Renal pelvis (tissue), 1 donor: ENCODE measurements at regions not wholly inside any gene's neighbourhood (a gene's known extent, or its start where the extent isn't known, plus 50 kb on each side); places are given as distances from the start of the nearest gene placed in this dataset.

Experiments used
- DNase-seq: peaks from one replicate; pipeline ENCODE4 v3.0.0-alpha.2; 2013

DNA sequence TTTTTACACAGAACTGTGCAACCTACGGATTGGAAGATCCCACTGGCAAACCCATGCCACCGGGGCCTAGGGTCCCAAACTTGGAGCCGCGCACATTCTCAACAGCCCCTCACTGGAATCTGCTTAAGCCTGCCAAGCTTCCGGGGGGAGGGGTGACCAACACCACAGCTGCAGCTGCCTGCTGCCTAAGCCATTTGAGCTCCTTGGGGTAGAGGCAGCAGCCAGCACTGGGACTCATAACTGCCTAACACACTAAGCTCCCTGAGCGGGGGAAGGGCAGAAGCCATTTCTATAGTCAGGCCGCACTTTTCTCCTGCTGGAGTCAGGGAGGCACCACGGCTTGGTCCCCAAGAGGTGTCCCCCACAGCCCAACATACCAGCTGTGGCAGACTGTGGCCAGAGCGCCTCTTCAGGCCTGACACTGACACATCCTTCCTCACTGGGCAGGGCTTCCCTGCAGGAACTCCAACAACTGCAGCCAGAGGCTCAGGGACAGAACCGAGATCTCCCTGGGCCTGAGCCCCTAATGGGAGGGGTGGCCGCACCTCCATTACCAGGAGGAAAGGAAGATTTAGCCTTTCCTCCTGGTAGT is 270.3 kb upstream of the ECI2 start:
- DNase-seq: no peak

DNA sequence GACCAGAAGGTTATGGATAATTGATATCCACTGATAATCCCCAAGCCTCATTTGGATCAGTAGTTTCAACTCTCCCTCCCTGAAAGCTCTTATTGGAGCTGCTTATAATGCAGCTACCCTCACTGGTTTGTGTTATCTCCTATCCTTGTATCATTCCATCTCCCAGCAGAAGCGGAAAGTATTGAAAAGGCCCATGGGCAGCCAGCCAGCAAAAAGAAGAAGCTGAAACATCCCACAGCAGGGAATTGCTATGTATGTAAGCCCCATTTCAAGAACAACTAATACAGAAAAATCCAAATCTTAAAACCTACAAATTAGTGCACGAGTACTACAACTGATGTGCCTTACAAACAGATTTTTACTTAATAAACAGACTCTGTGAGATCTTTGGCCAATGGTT is 269.0 kb upstream of the ECI2 start:
- DNase-seq: no peak

DNA sequence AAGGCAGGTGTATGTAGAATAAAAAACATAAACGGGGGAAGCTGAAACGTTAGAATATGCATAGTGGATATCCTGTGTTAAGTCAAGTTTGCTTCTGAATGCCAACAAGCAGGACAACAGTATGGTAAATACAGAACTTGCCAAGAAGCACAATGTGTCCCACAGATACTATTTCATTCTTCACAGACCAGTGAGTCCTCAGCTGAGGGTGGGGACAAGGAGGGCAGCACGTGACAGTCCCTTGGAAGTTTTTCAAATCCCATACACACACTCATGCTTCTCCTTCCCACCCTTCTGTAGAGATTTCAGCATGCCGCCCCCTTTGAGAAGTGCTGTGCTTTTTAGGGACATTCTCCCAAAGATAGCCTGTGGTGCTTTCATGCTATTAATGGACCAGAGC is 268.5 kb upstream of the ECI2 start:
- peak; percentile 17 for DNase-seq

DNA sequence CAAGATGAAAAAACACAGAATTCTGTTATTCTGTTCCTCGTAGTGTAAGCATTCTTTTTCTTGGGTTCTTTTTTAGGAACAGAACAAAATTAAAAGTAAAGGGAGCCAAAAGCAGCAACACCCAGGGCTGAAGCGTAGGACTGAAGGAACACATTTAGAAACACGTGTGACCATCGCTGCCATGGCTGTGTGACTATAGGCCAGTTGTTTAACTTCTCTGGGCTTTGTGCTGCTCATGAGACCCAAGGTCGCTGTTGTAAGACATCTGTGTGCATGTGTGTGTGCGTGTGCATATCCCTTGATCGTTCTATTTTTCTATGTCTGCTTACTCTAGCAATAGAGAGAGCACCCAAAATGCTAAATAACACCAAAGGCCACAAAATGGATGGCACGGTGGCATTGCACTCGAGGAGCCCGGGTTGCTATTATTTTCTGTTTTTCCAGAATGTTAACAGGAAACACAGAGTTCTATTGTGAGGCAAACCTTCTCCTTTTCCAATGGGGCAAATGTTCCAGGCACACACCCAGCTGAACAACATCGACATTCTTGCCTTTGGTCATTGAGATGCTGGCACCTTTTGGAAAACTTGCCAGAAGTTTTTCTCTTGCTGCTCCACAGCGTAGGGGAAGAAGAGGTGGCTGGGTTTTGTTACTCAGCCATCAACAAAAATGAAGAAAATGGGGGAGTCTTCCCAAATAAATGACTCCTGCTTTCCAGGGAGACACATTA is 267.8 kb upstream of the ECI2 start:
- DNase-seq: no peak

DNA sequence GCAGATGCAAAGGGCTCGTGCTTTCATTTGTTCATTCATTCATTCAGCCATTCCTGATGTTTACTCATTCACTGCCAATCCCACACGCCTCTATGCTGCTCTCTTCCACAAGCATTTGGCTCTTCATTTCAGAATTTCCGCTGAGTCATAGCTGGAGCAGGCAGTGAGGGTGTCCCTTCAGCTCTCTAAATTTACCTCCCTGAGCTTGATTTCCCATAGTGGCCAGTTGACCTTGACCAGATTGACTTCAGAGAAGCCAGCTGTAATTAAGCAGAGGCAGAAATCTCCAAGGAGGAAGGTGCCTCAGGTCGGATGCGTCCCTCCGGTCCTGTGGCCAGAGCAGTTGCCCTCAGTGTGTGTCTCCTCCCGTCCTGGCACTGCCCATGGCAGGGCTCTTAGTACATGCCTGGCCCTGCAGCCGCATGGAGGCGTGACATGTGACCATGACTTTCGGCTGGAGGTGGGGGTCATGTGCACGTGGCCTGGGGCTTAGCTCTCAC is 267.2 kb upstream of the ECI2 start:
- DNase-seq: no peak

DNA sequence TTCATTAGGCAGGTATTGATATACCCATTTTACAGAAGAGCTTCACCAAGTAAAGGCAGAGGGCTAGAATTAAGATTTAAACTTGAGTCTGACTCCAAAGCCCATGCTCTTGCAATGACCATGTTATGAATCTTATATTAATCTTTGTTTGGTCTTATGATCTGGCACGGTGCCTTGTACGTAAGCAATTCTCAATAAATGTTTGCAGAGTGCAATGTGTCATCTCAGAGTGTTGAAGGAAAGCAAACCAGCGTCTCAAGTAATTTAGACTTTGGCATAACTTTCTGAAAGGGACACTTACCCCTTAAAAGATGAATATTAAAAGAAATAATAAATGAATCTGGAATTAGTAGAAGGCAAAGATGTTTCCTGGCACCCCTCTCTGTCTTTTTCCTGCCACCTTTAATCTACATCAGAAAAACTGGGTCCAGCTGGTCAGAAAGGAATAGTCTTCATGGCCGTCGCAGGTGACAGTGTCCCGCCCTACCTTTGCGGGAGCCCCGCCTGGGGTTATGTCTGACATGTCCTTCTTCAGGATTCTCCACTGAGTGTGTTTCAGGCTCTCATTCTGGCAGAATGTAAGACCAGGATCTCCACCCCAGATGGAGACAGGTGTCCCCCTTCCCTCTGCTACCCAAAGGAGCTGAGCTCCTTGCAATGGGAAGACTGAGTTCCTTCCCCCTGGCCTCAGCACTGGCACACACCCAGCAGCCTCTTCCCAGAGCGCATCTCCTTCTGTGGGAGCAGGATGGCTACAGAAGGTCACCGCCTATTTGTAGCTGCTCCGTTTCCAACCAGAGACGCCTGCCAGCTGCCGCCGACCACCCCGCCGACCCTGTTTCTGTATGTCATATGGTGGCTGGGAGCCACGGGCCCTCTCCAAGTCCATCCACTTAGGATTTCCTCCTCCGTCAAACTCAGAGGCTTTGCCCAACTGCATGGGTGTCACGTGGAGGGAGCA is 266.3 kb upstream of the ECI2 start:
- DNase-seq: no peak

DNA sequence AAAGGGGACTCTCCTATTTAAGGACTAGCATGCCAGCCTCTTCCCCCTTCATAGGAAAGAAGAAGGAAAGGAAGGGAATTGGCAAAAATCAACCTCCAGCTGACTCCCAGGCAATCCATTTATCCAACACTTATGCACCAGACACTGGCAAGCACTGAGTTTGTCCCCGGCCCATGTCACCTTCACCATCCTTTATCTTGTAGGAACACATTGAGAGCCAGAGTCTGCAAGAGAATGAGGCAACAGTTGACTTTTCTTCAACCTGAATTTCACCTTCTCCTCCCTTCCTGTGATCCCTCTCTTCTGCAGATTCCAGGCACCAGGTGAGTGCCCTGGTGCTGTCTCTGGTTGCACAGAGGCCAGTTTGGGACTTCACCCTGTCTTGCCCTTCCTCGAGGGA is 264.3 kb upstream of the ECI2 start:
- DNase-seq: no peak

DNA sequence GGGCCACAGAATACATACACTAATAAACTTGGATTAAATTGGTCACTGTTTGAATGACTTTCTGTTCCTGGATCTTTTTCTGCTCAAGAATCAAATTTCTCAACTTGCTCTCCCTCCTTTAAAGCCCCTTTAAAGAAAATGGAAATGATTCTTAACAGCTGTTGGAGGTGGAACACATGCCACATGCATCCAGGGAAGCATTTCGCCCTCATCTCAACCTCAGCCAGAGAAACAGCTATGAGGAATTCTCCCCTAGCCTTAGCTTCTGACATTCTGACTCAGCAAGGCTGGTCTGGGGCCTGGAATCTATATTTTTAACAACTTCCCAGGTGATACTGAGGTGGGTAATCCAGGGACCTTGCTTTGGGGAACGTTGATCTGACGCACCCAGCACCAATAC is 263.4 kb upstream of the ECI2 start:
- no peak for DNase-seq

DNA sequence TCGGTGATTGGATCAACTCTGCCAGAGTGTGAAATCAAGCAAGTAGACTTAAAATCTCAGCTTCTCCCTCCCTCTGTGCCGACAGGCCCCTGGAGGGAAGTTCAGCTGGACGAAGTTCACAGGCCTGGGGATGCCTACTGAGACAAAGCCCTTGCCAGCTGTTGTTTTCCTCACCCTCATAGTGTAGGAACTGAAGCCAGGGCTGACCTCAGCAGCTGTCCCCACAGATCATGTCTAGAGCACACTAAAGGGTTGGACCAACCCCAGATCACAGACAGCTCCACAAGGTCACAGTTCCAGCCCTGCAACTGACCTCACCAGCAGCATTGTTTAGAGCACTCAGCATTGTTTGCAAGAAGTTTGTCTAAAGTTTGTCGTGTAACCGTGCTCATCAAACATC is 261.9 kb upstream of the ECI2 start:
- DNase-seq: no peak

DNA sequence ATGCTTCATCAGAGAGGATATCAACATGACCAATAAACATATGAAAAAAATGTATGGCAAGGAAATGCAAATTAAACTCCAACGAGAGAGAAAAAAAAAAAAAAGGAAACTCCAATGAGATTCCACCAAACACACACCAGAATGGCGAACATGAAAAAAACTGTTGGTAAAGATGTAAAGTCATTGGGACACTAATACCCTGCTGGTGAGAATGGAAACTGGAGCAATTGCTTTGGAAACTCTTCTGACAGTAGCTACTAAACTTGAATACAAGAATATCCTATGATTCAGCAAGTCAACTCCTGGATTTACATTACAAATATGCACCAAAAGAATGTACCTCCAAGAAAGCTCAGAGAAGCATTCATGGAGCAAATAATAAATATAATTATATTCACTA is 260.7 kb upstream of the ECI2 start:
- DNase-seq: no peak

DNA sequence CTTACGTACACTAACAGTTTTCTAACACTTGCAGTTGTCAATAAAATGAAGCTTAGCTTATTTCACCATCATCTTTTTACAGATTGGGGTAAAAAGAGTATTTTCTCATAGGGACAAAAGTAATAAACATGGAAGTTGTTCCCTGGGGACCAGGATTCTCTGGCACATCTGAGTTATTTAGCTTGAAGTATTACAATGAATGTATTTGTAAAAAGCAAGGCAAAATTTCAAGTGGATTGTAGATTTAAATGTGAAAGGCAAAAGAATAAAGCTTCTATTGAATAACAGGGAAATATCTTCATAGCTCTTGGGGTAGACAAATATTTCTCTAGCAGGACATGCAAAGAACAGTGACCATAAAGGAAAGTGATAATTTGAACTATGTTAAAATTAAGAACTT is 260.0 kb upstream of the ECI2 start:
- DNase-seq: no peak

DNA sequence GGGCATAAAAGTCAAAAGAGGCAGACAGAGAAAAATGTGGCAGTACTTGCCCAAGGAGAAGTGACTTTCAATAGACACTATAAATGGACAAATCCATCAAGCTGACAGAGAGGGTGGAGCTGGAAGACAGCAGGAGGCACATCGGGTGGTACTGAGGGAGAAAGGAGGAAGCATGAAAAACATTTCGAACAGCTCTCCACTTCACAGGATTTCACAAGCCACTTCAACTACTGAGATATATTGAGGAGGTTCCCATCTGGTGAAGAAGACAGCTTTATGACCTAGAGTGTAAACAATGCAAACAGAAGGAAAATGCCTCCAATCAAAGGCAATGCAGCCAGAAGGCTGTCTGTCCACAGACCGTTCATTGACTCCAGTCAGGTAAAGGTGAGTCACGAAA is 259.4 kb upstream of the ECI2 start:
- no peak for DNase-seq

DNA sequence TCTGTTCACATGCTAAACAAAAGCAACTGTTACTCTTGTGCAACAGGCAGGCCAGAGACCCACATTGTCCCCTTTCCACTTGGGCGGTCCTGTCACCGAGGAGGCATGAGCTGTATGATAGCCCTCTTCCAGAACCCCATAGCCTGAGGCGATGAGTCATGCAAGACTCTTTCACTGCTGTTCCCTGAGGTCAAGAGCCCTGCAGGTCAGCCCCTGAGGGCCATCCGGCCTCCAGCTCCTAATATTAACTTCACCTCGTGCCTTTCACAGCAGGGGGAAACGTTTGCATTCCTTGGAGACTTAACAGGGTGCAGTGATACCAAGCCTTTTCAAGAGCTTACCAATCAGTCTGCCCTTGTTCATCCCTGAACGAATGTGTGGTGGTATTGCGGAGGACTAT is 253.3 kb upstream of the ECI2 start:
- DNase-seq: no peak

DNA sequence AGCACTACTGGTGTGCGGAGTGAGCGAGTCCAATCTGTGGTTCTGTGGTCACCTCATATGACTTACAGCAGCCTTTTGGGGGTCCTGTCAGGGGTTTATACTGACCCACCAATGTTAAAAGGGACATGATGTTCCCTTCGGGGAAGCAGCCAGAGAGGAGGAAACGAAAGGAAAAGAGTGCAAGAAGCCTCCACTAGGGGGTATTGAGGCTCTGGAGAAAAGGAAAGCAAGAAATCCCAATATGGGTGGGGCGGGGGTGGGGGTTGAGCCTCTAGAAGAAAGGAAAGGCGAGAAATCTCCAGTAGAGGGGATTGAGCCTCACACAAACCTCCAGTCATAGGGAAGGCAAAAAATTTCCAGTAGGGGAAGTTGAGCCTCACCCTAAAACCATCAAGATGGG is 249.3 kb upstream of the ECI2 start:
- no peak for DNase-seq

DNA sequence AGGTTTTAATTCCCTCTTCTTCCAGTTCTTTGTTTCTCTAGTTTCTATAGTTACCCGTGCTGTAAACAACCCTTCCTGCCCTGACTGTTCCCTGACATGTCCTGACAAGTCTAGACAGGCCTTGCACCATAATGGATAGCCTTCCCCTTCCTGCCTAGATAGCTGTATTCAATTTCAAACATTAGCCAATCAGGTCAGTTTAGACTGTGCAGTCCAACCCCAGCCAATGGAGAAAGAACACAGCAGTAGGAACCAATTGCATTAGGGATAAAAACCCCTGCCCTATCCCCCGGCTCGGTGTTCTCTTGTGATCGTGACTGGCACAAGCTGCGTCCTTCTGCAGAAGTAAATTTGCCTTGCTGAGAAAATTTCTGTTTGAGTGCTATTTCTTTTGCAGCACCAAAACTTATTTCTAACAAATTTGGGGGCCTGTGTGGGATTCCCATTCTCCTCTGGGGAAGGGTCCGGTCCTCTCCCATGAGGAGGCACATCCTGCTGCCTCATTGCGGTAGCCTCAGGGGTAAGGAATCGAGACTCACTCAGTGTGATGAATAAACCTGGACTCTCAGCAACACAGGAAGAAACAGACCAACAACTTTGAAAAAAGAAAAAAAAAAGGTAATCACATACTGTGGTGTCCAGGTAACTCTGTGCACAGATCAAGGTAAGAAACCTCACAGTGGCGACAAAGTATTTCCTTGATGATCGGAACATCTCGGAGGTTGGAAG is 248.7 kb upstream of the ECI2 start:
- DNase-seq: no peak

DNA sequence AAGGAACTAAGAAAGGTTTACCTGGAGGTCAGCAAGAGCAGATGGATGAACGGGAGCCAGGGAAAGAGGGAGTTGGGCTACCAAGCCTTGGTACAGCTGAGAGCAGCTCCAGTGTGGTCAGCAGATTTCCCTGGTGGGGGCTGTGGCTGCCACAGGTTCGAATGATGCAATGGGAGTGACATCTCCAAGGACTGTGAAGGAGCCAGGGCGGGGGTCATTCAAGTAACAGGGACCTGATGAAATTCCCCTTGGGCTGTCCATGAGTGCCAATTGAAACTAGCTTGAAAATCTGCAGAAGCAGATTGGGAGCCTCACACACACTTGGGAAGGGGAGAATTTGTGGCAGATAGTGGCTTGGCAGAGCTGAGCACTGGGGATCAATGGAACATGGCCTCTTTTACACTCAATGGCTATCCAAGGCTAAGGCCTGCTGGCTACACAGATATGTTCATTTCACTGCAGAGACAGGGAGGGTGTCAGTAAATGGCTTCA is 247.0 kb upstream of the ECI2 start:
- no peak for DNase-seq

DNA sequence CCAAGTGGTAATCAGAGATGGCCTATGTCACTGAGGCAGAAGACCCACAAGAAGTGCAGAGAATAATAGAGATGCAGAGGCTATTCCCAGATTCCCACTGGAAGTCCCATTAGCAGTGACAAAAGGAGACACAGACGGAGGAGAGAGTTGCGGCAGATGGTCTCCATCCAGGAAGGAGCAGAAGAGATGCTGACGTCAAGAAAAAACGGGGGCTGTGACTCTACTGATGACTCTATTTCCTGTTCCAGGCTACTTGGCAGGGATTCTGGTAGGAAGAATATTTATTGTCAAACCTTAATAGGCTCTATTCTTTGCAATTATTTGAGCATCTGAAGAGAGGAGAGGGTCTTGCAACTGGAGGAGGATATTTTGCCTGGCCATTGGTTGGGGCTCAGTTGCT is 246.0 kb upstream of the ECI2 start:
- peak; percentile 76 for DNase-seq

DNA sequence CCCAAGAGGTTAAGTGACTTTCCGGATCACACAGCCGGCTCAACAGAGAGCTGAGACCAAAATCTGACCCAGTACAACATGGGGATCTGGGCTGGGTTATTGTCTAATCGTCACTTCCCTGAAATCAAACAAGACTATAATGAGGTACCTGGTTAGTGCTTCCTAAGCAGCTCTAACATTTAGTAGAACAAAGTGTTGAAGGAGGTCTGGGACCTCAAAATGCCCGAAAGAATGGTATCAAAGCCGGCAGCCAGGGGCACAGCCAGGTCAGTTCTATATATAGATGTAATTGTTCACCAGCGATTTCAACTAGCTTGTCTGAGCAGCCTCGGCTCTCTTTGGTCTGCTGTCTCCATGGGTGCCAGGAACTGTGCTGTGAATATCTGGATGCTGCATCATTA is 245.5 kb upstream of the ECI2 start:
- no peak for DNase-seq

DNA sequence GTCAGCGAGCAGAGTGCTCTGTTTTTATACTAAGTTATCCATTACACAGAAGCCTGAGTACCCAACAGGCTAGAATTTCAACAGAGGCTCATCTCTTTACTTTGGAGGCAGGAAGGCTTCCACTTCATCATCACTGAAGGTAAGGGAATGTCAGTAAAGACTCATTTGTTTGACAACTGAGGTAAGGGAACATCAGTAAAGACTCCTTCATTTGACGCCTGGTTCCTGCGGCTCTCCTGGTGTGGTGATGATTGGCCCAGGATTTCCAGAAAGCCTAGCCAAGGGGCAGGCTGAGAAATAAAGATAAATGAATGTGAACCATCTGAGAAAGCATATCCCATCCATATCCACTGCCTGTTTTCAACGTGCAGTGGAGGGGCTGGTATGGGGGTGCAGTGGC is 244.6 kb upstream of the ECI2 start:
- no peak for DNase-seq

DNA sequence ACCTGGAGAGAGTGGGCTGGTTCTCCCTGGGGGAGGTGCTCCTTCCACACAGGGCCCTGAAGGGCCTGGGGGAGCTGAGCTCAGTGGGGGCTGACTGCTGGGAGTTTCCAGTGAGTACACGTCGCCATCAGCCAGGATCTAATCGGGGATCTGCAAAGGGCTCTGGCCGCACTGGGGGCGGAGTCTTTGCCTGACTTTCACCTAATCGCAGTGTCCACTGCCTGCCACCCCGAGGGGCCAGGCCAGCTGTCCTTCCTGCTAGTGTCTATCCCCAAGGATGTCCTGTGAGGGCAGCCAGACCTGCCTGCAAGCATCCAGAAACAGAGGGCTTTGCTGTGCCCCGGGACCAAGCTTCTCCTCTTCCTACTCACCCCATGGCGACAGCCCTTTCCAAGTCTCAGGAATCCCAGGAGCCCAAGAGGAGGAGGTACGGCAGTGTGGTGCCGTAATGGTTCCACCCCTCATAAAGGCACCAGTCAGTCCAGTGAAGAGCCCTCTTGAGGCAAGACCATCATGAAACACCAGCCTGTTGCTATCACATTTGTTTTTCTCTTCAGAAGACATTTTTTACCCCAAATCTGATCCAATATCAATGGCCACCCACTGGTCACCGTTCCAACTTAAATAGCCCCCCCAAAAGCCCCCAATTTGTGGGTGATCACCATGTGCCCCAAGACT is 243.1 kb upstream of the ECI2 start:
- DNase-seq: no peak

DNA sequence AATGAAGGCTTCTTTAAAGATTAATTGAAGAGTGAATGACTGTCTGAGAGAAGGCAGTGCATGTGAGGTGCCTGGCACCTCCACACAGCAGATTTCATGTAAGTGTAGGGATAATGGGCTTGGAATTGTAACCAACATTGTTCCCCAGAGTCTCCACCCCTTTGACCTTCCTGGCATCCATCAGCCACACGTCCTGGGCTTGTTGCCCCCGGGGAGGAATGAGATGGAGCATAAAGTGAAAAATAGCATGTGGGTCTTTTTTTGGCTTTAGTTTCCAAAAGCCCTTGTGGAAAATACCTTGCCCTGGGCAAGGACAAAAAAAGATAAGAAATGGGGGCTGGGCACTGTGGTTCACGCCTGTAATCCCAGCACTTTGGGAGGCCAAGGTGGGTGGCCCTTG is 242.2 kb upstream of the ECI2 start:
- no peak for DNase-seq
